Brain microvascular endothelial cell (primary cell): ENCODE measurements at regions not wholly inside any gene's neighbourhood (a gene's known extent, or its start where the extent isn't known, plus 50 kb on each side); places are given as distances from the start of the nearest gene placed in this dataset.

Source experiments
- DNase-seq: peaks from one replicate; pipeline ENCODE4 v3.0.0-alpha.2; 2020
- H3K27ac ChIP-seq: fragments of 250-450 bp; sonication (Bioruptor Pico); 2 replicates; pipeline ENCODE4 v1.5.1; 2020; ENCODE audit warnings: mild to moderate bottlenecking, moderate library complexity
- H3K27me3 ChIP-seq: fragments of 250-450 bp; sonication (Bioruptor Pico); replicated peaks from 2 replicates; pipeline ENCODE4 v1.5.1; 2020; ENCODE audit warnings: mild to moderate bottlenecking
- H3K36me3 ChIP-seq: fragments of 250-450 bp; sonication (Bioruptor Pico); replicated peaks from 2 replicates; pipeline ENCODE4 v1.5.1; 2020; ENCODE audit warnings: mild to moderate bottlenecking
- H3K4me3 ChIP-seq: 2 replicates; pipeline ENCODE4 v1.5.1; 2011; ENCODE audit warnings: low read depth, mild to moderate bottlenecking, control low read depth, low read length, moderate library complexity
- in situ Hi-C: cut with HindIII; loops from 2 replicates; pipeline ENCODE4 v1.10.0; 2017; ENCODE audit warnings: low sequenced_read_pairs, low pct_ligation_motif_present
- TF ChIP-seq, protein P1 (sequence below): IDR thresholded peaks from 2 replicates; pipeline ENCODE4 v1.5.1; 2011; ENCODE audit warnings: low read depth, mild to moderate bottlenecking, moderate library complexity, low read length, control low read depth, inconsistent platforms; ENCODE audit errors: missing control alignments

DNA sequence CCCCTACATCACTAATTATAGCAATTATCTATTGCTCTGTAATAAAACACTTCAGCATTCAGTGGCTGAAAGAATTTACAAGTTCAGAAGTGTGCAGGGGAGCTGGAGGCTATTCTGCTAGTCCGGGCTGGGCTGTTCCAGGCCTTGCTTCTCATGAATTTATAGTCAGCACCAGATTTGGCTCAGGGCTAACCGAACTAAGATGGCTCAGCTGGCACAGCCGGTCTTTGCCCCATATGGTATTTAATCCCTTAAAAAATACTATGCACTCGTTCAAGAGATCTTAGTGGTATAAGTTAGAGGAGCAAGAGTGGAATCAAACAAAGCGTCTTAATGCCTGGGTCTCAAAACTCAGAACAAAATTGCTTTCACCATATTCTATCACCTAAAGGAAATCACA is 932.9 kb downstream of the XPNPEP1 start:
- Histone ChIP-seq H3K4me3 (no peak overlapping the region), H3K27me3 (no peaks in the 10 kb centered on the region), H3K27ac (no peak overlapping the region), H3K36me3 (no peaks in the 10 kb centered on the region)
- in situ Hi-C loops: no loop called here
- TF ChIP-seq, protein P1, sequence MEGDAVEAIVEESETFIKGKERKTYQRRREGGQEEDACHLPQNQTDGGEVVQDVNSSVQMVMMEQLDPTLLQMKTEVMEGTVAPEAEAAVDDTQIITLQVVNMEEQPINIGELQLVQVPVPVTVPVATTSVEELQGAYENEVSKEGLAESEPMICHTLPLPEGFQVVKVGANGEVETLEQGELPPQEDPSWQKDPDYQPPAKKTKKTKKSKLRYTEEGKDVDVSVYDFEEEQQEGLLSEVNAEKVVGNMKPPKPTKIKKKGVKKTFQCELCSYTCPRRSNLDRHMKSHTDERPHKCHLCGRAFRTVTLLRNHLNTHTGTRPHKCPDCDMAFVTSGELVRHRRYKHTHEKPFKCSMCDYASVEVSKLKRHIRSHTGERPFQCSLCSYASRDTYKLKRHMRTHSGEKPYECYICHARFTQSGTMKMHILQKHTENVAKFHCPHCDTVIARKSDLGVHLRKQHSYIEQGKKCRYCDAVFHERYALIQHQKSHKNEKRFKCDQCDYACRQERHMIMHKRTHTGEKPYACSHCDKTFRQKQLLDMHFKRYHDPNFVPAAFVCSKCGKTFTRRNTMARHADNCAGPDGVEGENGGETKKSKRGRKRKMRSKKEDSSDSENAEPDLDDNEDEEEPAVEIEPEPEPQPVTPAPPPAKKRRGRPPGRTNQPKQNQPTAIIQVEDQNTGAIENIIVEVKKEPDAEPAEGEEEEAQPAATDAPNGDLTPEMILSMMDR: no peak
- DNase-seq: no peak

DNA sequence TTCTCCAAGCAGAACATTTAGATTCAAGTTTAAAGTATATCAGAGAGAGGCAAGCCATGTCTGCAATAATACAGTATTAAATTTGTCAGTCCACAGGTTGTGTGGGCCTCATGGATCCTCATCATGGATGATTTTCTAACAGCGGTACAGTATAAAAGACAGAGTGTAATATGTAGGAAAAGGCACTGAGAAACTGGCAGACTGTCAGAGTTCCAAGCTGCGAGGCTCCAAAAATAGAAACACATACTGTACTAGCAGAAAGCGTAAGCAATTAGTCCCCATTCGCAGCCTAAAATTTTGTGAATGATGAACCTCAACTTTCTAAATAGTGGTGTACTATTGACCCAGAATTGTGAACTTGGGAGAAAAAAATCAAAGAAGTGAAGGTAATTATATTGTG is 933.3 kb downstream of the XPNPEP1 start:
- TF ChIP-seq, protein P1: no peak
- Histone ChIP-seq H3K27me3 (no peaks in the 10 kb centered on the region), H3K27ac (no peak overlapping the region), H3K4me3 (no peak overlapping the region), H3K36me3 (no peaks in the 10 kb centered on the region)
- in situ Hi-C loops: no loop called here
- no peak for DNase-seq

DNA sequence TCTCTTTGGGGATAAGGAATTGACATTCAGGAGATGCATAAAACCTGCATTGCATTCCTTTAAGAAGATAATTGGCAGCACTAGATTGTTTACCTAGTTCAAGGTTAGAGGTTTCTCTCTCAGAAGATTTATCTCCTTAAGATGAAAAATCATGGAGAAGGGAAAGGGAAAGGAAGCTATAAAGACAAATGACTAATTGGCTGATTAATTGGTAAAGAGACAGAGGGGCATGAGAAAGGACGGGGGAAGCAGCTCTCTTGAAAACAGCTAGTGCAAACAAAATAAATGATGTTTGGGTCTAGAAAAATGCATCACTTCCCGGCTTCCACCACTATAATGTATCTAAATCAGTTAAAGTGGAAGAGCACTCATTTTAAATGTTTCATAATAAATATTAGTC is 941.2 kb downstream of the XPNPEP1 start:
- Histone ChIP-seq H3K4me3 (no peak overlapping the region), H3K27ac (no peak overlapping the region), H3K36me3 (no peaks in the 10 kb centered on the region), H3K27me3 (no peaks in the 10 kb centered on the region)
- TF ChIP-seq, protein P1: no peak
- no peak for DNase-seq
- in situ Hi-C loops: no loop called here

DNA sequence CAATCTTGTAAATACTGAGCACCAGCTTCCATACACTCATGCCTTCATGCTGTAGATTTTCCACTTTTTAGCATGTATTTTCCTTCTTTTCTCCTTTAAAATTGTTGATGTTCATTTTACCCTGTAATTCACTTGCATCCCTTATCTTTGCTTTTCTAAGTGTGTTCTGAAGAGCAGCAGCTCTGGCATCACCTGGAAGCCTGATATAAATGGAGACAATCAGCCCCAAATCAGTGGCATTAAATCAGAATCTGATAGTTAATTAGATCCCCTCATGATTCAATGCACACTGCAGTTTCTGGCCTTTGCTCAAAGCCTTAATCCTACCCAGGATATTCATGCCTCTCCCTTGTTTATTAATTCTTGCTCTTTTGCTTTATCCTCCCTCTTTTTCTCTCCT is 942.4 kb downstream of the XPNPEP1 start:
- in situ Hi-C loops: no loop called here

DNA sequence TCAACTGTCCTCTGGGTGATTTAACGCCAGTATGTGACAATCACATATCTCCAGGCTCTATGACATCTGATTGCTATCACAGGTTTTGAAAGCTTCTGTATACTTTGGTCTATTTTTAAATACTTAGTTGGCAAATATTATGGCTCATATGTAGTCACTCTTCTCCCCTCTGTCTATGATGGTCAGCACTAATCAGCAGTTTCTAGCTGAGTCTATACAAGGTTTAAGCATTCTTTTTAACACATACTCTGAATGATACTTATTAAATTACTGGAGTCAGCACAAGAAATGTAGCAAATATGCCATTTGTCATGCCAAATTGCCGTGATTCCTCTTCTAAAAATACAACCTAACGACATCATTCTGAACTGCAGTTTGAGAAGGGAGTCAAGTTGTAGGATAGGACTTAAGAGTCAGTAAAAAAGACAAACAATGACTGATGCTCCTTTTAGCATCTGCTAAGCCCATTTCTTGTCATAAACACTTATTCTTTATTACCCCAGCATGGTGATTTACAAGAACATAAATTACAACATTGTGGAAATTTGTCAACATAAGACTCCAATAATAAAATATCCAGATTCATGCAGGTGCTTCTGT is 947.8 kb downstream of the XPNPEP1 start:
- no peak overlapping the region for H3K27ac ChIP-seq
- H3K36me3 ChIP-seq: no peaks in the 10 kb centered on the region
- in situ Hi-C loops: no loop called here
- TF ChIP-seq, protein P1: no peak
- no peak overlapping the region for H3K4me3 ChIP-seq
- no peaks in the 10 kb centered on the region for H3K27me3 ChIP-seq
- no peak for DNase-seq

More for the DNA sequence above, 942.4 kb downstream of the XPNPEP1 start:
- TF ChIP-seq, protein P1: no peak
- Histone ChIP-seq H3K27ac (no peak overlapping the region), H3K4me3 (no peak overlapping the region), H3K36me3 (no peaks in the 10 kb centered on the region), H3K27me3 (no peaks in the 10 kb centered on the region)
- no peak for DNase-seq

DNA sequence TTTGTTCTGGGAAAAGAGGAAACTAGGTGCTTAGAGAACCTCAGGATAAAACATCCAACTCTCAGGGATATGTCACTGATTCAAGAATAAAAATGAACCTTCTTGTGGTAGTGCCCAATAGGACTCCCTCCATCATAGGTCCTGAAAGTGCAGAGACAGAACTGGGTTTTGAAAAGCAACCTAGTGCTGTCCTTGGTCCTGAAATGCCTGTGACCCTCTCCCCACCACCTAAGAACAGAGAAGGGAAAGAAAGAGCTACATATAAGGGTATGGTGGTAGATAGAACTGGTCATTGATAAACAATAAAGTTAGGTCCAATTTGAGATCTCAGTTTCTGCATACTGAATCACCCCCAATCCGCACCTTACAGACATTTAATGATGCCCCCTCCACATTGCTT is 953.3 kb downstream of the XPNPEP1 start:
- TF ChIP-seq, protein P1: no peak
- Histone ChIP-seq H3K27ac (no peak overlapping the region), H3K4me3 (no peak overlapping the region), H3K36me3 (no peaks in the 10 kb centered on the region), H3K27me3 (no peaks in the 10 kb centered on the region)
- no peak for DNase-seq
- in situ Hi-C loops: no loop called here
